Iris pigment epithelial cell (primary cell): ENCODE measurements at regions not wholly inside any gene's neighbourhood (a gene's known extent, or its start where the extent isn't known, plus 50 kb on each side); places are given as distances from the start of the nearest gene placed in this dataset.
"Not testable (repeated sequence)": the region's sequence is repeated elsewhere in the genome, so short reads cannot be mapped to it uniquely, and the experiment has no call there.

Source experiments
- DNase-seq: peaks from one replicate; pipeline ENCODE4 v3.0.0-alpha.2; 2011; ENCODE audit warnings: low read depth

- DNase-seq: no peak
Observed at GRCh38 chr20:55070001-55070400, 594.6 kb downstream of the DOK5 start.

GRCh38 chr20:55067158-55067825 lies 591.9 kb downstream of the DOK5 start:
- no peak for DNase-seq

GRCh38 chr20:55058938-55059337 lies 583.5 kb downstream of the DOK5 start:
- DNase-seq: no peak

GRCh38 chr20:55057779-55058415 lies 582.5 kb downstream of the DOK5 start:
- no peak for DNase-seq

- no peak for DNase-seq
Observed at GRCh38 chr20:55054453-55054852, 579.1 kb downstream of the DOK5 start.

- DNase-seq: no peak
Observed at GRCh38 chr20:55053389-55053788, 578.0 kb downstream of the DOK5 start.

- no peak for DNase-seq
Observed at GRCh38 chr20:55052459-55052858, 577.1 kb downstream of the DOK5 start.

GRCh38 chr20:55038684-55039083 lies 563.3 kb downstream of the DOK5 start:
- no peak for DNase-seq

GRCh38 chr20:55031971-55032370 lies 556.6 kb downstream of the DOK5 start:
- DNase-seq: no peak

GRCh38 chr20:55014766-55015165 lies 539.4 kb downstream of the DOK5 start:
- DNase-seq: no peak

- no peak for DNase-seq
Observed at GRCh38 chr20:55010761-55011160, 535.4 kb downstream of the DOK5 start.

GRCh38 chr20:55009066-55009465 lies 533.7 kb downstream of the DOK5 start:
- DNase-seq: no peak

GRCh38 chr20:55004044-55004443 lies 528.7 kb downstream of the DOK5 start:
- no peak for DNase-seq

- DNase-seq: no peak
Observed at GRCh38 chr20:54995553-54995952, 520.2 kb downstream of the DOK5 start.

GRCh38 chr20:54995011-54995410 lies 519.6 kb downstream of the DOK5 start:
- no peak for DNase-seq

- no peak for DNase-seq
Observed at GRCh38 chr20:54985091-54985490, 509.7 kb downstream of the DOK5 start.

- no peak for DNase-seq
Observed at GRCh38 chr20:54984104-54984448, 508.7 kb downstream of the DOK5 start.

GRCh38 chr20:54983394-54984103 lies 508.2 kb downstream of the DOK5 start:
- DNase-seq: not testable (repeated sequence)

- no peak for DNase-seq
Observed at GRCh38 chr20:54981175-54981574, 505.8 kb downstream of the DOK5 start.

- peak; percentile 3 for DNase-seq
Observed at GRCh38 chr20:54980103-54980960, 504.9 kb downstream of the DOK5 start.

- no peak for DNase-seq
Observed at GRCh38 chr20:54950304-54950703, 474.9 kb downstream of the DOK5 start.

GRCh38 chr20:54941666-54942065 lies 466.3 kb downstream of the DOK5 start:
- no peak for DNase-seq
